ENCODE measurements at regions not wholly inside any gene's neighbourhood (a gene's known extent, or its start where the extent isn't known, plus 50 kb on each side); places are given as distances from the start of the nearest gene placed in this dataset.

DNA sequence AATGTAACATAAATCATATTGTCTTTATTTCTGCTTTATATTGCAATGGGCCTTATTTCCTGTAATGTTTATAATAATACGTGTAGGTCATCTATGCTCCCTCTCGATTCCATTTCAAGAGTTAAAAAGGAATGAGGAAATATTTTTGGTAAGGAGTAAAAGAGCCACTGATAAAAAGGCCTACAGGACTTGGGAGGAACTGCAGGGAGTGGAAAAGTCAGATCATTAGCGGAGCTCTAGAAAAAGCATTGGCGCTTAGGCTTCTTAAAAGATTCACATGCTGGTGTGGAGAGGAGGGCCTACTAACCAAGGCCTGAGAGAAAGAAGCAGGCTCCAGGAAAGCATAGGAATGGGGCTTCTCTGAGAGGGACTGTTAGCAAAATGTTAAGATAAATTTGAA is 82.9 kb upstream of the PNPLA4 start:
- TF ChIP-seq, protein P1, sequence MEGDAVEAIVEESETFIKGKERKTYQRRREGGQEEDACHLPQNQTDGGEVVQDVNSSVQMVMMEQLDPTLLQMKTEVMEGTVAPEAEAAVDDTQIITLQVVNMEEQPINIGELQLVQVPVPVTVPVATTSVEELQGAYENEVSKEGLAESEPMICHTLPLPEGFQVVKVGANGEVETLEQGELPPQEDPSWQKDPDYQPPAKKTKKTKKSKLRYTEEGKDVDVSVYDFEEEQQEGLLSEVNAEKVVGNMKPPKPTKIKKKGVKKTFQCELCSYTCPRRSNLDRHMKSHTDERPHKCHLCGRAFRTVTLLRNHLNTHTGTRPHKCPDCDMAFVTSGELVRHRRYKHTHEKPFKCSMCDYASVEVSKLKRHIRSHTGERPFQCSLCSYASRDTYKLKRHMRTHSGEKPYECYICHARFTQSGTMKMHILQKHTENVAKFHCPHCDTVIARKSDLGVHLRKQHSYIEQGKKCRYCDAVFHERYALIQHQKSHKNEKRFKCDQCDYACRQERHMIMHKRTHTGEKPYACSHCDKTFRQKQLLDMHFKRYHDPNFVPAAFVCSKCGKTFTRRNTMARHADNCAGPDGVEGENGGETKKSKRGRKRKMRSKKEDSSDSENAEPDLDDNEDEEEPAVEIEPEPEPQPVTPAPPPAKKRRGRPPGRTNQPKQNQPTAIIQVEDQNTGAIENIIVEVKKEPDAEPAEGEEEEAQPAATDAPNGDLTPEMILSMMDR (IDR thresholded peaks at IDR 0.05) = no peak
- TF ChIP-seq POLR2AphosphoS5 (IDR thresholded peaks at IDR 0.05) = no peak
- no peak for TF ChIP-seq POLR2A (IDR thresholded peaks at IDR 0.05)

Data from breast epithelium (tissue), 3 donors.